NB4 (cell line): ENCODE measurements at regions not wholly inside any gene's neighbourhood (a gene's known extent, or its start where the extent isn't known, plus 50 kb on each side); places are given as distances from the start of the nearest gene placed in this dataset.

Experiments used
- MYC ChIP-seq: IDR thresholded peaks from 2 replicates; pipeline ENCODE4 v1.6.1; 2011; ENCODE audit warnings: low read depth, low read length
- POLR2A ChIP-seq: IDR thresholded peaks from 2 replicates; pipeline ENCODE4 v1.6.1; 2011; ENCODE audit warnings: mild to moderate bottlenecking; ENCODE audit not compliant: insufficient read length; ENCODE audit errors: extremely low read depth
- TF ChIP-seq, protein P1 (sequence below): IDR thresholded peaks from one replicate; pipeline ENCODE4 v1.5.1; 2012; ENCODE audit warnings: low read depth, low read length

DNA sequence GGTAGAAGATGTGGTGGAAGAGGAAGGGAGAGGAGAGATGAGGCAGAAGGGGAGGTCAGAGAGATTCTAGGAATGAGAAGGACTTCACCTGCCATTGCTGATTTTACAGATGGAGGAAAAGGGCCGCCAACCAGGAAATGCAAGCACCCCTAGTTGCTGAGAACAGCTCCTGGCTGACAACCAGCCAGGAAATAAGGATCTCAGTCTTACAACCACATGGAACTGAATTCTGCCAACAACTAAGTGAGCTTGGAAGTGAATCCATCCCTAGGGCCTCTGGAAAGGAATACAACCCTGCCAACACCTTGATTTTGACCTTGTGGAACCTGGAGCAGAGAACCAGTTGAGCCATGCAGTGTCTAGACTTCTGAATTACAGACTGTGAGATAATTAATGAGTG is 86.6 kb downstream of the EDEM1 start:
- TF ChIP-seq, protein P1, sequence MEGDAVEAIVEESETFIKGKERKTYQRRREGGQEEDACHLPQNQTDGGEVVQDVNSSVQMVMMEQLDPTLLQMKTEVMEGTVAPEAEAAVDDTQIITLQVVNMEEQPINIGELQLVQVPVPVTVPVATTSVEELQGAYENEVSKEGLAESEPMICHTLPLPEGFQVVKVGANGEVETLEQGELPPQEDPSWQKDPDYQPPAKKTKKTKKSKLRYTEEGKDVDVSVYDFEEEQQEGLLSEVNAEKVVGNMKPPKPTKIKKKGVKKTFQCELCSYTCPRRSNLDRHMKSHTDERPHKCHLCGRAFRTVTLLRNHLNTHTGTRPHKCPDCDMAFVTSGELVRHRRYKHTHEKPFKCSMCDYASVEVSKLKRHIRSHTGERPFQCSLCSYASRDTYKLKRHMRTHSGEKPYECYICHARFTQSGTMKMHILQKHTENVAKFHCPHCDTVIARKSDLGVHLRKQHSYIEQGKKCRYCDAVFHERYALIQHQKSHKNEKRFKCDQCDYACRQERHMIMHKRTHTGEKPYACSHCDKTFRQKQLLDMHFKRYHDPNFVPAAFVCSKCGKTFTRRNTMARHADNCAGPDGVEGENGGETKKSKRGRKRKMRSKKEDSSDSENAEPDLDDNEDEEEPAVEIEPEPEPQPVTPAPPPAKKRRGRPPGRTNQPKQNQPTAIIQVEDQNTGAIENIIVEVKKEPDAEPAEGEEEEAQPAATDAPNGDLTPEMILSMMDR: no peak
- TF ChIP-seq POLR2A (no peak), MYC (no peak)
